Subcutaneous abdominal adipose tissue (tissue), 5 donors: ENCODE measurements at regions not wholly inside any gene's neighbourhood (a gene's known extent, or its start where the extent isn't known, plus 50 kb on each side); places are given as distances from the start of the nearest gene placed in this dataset.
"Not testable (repeated sequence)": the region's sequence is repeated elsewhere in the genome, so short reads cannot be mapped to it uniquely, and the experiment has no call there.

Experiments
- H3K27ac ChIP-seq: one replicate; pipeline ENCODE4 v1.7.0; 2013; ENCODE audit warnings: low read depth, mild to moderate bottlenecking, inconsistent platforms, low read length, moderate library complexity
- H3K27me3 ChIP-seq, 5 donors: one replicate each; pipeline ENCODE4 v1.7.0; 2013; ENCODE audit warnings: low read length in 5 of 5, inconsistent platforms in 1 of 5; ENCODE audit not compliant: control insufficient read depth in 5 of 5, insufficient read depth in 4 of 5
- H3K36me3 ChIP-seq, 5 donors: one replicate each; pipeline ENCODE4 v1.7.0; 2013; ENCODE audit warnings: low read length in 5 of 5; ENCODE audit not compliant: control insufficient read depth in 5 of 5, insufficient read depth in 5 of 5
- H3K4me1 ChIP-seq, 5 donors: one replicate each; pipeline ENCODE4 v1.7.0; 2013; ENCODE audit warnings: low read length in 5 of 5, mild to moderate bottlenecking in 3 of 5, moderate library complexity in 1 of 5; ENCODE audit not compliant: control insufficient read depth in 5 of 5, insufficient read depth in 5 of 5
- H3K4me3 ChIP-seq, 5 donors: one replicate each; pipeline ENCODE4 v1.7.0; 2013; ENCODE audit warnings: low read length in 5 of 5, low read depth in 1 of 5
- H3K9ac ChIP-seq, 5 donors: one replicate each; pipeline ENCODE4 v1.7.0; 2013; ENCODE audit warnings: low read length in 5 of 5, mild to moderate bottlenecking in 4 of 5, moderate library complexity in 3 of 5
- H3K9me3 ChIP-seq, 5 donors: one replicate each; pipeline ENCODE4 v1.7.0; 2013; ENCODE audit warnings: low read length in 5 of 5; ENCODE audit not compliant: control insufficient read depth in 5 of 5
- donor health status: healthy.
- donor health status: healthy.
- donor health status: healthy.
- donor health status: healthy.
- donor health status: healthy.

- H3K27ac ChIP-seq, H3K9ac ChIP-seq, H3K4me3 ChIP-seq, H3K36me3 ChIP-seq, H3K27me3 ChIP-seq, H3K9me3 ChIP-seq, H3K4me1 ChIP-seq: not testable (repeated sequence)
Measured at GRCh38 chr9:102227416-102227815, 489.0 kb upstream of the GRIN3A start.

DNA sequence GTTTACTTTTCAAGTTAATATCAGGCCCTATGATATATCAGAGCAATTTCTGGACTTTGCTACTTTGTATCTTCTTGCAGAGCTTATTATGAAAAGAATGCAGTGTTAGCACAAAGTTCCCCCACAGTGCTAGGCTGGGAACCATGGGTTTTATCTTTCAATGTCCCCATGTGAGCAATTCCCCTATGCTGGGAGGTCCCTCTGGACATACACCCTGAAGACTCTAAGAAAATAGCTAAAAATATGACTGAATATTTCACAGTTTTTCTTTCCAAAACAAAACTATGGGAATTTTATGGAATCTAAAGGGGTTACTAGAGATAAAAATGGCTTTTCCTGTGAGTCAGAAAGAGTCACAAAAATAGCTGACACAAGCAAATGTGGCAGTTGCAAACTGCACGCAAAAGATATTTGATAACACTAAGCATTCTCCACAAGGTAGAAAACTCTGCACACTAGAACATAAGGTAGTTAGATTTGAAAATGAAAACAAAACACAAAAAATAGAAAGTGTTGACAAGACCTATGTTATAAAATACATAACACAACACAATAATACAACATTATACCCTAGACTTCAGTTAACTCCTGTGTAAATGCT, 487.5 kb upstream of the GRIN3A start:
- Histone ChIP-seq H3K27me3 (no peaks in the 10 kb centered on the region), H3K9me3 (no peaks in the 10 kb centered on the region), H3K9ac (no peak overlapping the region), H3K4me1 (no peaks in the 10 kb centered on the region), H3K36me3 (no peaks in the 10 kb centered on the region), H3K4me3 (no peak overlapping the region), H3K27ac (no peak overlapping the region)

DNA sequence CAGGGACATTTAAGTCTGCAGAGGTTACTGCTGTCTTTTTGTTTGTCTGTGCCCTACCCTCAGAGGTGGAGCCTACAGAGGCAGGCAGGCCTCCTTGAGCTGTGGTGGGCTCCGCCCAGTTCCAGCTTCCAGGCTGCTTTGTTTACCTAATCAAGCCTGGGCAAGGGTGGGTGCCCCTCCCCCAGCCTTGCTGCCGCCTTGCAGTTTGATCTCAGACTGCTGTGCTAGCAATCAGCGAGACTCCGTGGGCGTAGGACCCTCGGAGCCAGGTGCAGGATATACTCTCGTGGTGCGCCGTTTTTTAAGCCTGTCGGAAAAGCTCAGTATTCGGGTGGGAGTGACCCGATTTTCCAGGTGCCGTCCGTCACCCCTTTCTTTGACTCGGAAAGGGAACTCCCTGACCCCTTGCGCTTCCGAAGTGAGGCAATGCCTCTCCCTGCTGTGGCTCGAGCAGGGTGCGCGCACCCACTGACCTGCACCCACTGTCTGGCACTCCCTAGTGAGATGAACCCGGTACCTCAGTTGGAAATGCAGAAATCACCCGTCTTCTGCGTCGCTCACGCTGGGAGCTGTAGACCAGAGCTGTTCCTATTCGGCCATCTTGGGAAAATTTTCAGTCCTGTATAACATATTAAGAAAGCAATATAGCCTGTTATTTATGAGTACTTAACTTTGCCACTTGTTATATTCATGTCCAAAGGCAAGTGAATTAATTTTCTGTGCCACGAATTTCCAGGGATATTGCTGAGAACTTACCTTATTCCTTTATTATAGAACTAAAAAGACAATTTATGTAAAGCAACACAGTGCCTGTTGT, 485.1 kb upstream of the GRIN3A start:
- not testable (repeated sequence) for H3K4me1 ChIP-seq, H3K9ac ChIP-seq, H3K36me3 ChIP-seq, H3K4me3 ChIP-seq, H3K27me3 ChIP-seq, H3K27ac ChIP-seq, H3K9me3 ChIP-seq

- no peaks in the 10 kb centered on the region for H3K27me3 ChIP-seq
- H3K9me3 ChIP-seq, result no peaks in the 10 kb centered on the region
- H3K27ac ChIP-seq, result no peak overlapping the region
- no peak overlapping the region for H3K4me3 ChIP-seq
- no peaks in the 10 kb centered on the region for H3K4me1 ChIP-seq
- no peak overlapping the region for H3K9ac ChIP-seq
- no peaks in the 10 kb centered on the region for H3K36me3 ChIP-seq
Measured at GRCh38 chr9:102209176-102209575, 470.7 kb upstream of the GRIN3A start.

DNA sequence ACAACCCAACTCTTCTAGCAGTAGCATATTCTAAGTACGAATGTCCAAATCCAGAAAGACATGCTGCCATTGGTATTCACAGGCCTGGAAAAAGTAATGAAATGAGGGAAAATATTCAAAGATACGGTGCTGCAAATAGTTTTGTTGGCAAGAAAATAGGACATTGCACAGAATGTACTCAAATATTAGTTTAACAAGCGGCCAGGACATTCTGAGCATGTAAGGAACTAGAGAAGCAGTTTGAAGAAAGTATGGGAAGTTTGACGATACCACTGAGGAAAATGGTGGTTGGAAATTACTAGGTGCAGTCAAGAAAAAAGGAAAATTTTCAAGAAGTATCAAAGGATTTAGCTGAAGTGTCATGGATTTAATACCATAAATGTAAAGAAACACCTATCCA, 468.0 kb upstream of the GRIN3A start:
- H3K36me3 ChIP-seq, result no peaks in the 10 kb centered on the region
- H3K27me3 ChIP-seq, result no peaks in the 10 kb centered on the region
- no peaks in the 10 kb centered on the region for H3K9me3 ChIP-seq
- H3K4me3 ChIP-seq, result no peak overlapping the region
- H3K9ac ChIP-seq, result no peak overlapping the region
- H3K27ac ChIP-seq, result no peak overlapping the region
- H3K4me1 ChIP-seq, result no peaks in the 10 kb centered on the region

DNA sequence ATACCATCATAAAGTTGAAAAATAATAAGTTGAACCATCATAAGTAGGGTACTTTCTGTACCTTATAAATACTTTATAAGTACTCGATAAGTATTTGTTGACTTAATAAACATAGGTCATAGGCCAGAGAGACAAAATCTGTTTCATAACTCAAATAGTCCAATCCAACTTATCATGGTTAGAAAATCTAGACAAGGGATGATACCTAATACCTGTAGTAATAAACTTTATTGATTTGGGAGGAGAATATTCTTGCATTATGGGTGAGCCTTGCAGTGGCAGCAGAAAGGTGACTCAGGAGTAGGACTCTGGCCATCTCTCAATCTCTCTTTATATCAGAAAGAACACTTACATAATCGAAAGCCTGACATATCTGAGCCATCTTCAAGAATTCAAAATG, 466.8 kb upstream of the GRIN3A start:
- Histone ChIP-seq H3K9me3 (no peaks in the 10 kb centered on the region), H3K4me3 (no peak overlapping the region), H3K9ac (no peak overlapping the region), H3K4me1 (no peaks in the 10 kb centered on the region), H3K27me3 (no peaks in the 10 kb centered on the region), H3K36me3 (no peaks in the 10 kb centered on the region), H3K27ac (no peak overlapping the region)

GRCh38 chr9:102202126-102202525, 463.7 kb upstream of the GRIN3A start:
- Histone ChIP-seq H3K9me3 (no peaks in the 10 kb centered on the region), H3K27me3 (no peaks in the 10 kb centered on the region), H3K4me1 (no peaks in the 10 kb centered on the region), H3K4me3 (no peak overlapping the region), H3K9ac (no peak overlapping the region), H3K36me3 (no peaks in the 10 kb centered on the region), H3K27ac (no peak overlapping the region)

DNA sequence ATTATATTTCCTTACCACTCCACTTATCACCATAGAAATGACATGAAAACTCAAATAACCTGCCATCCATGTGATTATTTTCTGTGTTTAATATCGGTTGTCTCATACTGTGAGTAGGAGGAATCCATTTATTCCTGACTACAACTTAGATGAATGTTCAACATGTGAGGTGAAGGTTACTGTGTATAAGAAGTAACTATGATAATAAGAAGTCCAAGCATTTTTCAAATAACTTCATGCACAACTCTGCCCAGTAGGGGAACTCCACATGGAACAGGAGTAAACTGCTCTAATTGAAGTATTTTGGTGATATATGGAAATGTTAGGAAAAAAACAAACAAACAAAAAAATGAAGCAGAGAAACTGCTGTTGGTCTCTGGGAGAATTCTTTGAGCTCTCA, 447.5 kb upstream of the GRIN3A start:
- Histone ChIP-seq H3K27ac (no peak overlapping the region), H3K4me3 (no peak overlapping the region), H3K9me3 (no peaks in the 10 kb centered on the region), H3K9ac (no peak overlapping the region), H3K36me3 (no peaks in the 10 kb centered on the region), H3K27me3 (no peaks in the 10 kb centered on the region), H3K4me1 (peaks cover 0 to 14% (median 0%) of the 10 kb centered on the region in 5 donors)

DNA sequence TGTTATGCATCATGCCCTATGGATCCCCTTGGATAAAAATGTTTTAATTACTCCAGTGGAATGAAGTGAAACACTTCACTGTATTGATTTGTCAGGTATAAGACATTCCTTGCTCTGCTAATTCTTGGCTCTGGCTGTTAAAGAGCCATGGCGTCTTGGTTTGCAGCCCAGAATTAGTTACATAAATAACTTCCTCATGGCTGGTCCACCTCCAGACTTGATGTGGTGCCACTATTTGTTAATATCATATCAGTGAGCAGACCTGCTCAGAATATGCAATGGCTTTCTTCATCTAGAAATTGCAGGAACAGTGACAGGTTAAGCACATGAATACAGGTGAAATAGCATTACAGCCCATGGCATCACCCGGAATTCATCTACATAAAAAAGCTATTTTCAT, 446.9 kb upstream of the GRIN3A start:
- Histone ChIP-seq H3K27ac (no peak overlapping the region), H3K27me3 (no peaks in the 10 kb centered on the region), H3K9ac (no peak overlapping the region), H3K9me3 (no peaks in the 10 kb centered on the region), H3K36me3 (no peaks in the 10 kb centered on the region), H3K4me1 (peaks cover 0 to 14% (median 0%) of the 10 kb centered on the region in 5 donors), H3K4me3 (no peak overlapping the region)

- H3K9ac ChIP-seq, result no peak overlapping the region
- no peak overlapping the region for H3K27ac ChIP-seq
- H3K9me3 ChIP-seq, result peaks cover 0 to 9% (median 7%) of the 10 kb centered on the region in 5 donors
- H3K36me3 ChIP-seq, result no peaks in the 10 kb centered on the region
- H3K4me3 ChIP-seq, result no peak overlapping the region
- H3K27me3 ChIP-seq, result no peaks in the 10 kb centered on the region
- H3K4me1 ChIP-seq, result no peaks in the 10 kb centered on the region
Measured at GRCh38 chr9:102178811-102179210, 440.4 kb upstream of the GRIN3A start.
